ENCODE measurements at regions not wholly inside any gene's neighbourhood (a gene's known extent, or its start where the extent isn't known, plus 50 kb on each side); places are given as distances from the start of the nearest gene placed in this dataset.

GRCh38 chr9:73806876-73807275 lies 655.2 kb downstream of the ANXA1 start:
- TF ChIP-seq, protein P1, sequence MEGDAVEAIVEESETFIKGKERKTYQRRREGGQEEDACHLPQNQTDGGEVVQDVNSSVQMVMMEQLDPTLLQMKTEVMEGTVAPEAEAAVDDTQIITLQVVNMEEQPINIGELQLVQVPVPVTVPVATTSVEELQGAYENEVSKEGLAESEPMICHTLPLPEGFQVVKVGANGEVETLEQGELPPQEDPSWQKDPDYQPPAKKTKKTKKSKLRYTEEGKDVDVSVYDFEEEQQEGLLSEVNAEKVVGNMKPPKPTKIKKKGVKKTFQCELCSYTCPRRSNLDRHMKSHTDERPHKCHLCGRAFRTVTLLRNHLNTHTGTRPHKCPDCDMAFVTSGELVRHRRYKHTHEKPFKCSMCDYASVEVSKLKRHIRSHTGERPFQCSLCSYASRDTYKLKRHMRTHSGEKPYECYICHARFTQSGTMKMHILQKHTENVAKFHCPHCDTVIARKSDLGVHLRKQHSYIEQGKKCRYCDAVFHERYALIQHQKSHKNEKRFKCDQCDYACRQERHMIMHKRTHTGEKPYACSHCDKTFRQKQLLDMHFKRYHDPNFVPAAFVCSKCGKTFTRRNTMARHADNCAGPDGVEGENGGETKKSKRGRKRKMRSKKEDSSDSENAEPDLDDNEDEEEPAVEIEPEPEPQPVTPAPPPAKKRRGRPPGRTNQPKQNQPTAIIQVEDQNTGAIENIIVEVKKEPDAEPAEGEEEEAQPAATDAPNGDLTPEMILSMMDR (conservative IDR thresholded peaks at IDR 0.05; ENCODE audit: low read length) = no peak
- H3K4me3 ChIP-seq (ENCODE audit: low read length) = no peak overlapping the region
- DNase-seq (ENCODE audit: low read depth) = no peak

DNA sequence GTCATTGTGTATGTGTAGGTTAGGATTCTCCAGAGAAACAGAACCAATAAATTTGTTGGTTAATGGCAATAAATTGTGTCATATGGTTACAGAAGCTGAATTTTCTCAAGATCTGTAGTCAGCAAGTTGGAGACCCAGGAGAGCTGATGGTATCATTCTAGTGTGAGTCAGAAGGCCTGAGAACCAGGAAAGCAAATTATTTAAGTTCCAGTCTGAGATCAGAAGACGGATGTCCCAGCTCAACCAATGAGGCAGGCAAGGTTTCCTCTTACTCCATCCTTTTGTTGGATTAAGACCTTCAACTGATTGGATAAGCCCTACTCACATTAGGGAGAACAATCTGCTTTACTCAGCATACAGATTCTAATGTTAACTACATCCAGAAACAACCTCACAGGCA lies 656.3 kb downstream of the ANXA1 start:
- H3K4me3 ChIP-seq (ENCODE audit: low read length) = no peak overlapping the region
- TF ChIP-seq, protein P1 (conservative IDR thresholded peaks at IDR 0.05; ENCODE audit: low read length) = no peak

GRCh38 chr9:73810585-73811215 lies 659.0 kb downstream of the ANXA1 start:
- DNase-seq (ENCODE audit: low read depth) = no peak
- no peak overlapping the region for H3K4me3 ChIP-seq (ENCODE audit: low read length)
- TF ChIP-seq, protein P1 (conservative IDR thresholded peaks at IDR 0.05; ENCODE audit: low read length) = no peak

More for the DNA sequence above, 656.3 kb downstream of the ANXA1 start:
- no peak for DNase-seq (ENCODE audit: low read depth)

DNA sequence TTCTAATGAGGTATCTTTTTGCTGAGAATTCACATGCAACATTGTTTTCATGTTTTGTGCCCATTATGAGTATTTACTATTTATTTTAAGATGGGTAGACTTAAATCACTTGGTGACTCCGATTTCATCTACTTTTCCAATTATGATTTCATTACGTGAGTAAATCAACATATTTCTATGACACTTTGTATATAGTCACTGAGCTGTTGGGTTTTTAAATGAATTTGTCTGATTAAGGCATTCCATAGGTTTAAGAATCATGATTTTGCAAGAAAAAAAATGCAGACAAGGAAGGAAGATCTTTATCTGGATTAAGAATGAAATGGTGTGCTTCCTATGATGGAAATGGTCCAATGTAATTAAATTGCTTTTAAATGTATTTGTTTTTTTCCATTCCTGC lies 661.9 kb downstream of the ANXA1 start:
- H3K4me3 ChIP-seq (ENCODE audit: low read length) = no peak overlapping the region
- DNase-seq (ENCODE audit: low read depth) = no peak
- TF ChIP-seq, protein P1 (conservative IDR thresholded peaks at IDR 0.05; ENCODE audit: low read length) = no peak

- no peak overlapping the region for H3K4me3 ChIP-seq (ENCODE audit: low read length)
- TF ChIP-seq, protein P1 (conservative IDR thresholded peaks at IDR 0.05; ENCODE audit: low read length) = no peak
- no peak for DNase-seq (ENCODE audit: low read depth)
Observed at GRCh38 chr9:73816905-73817304, 665.2 kb downstream of the ANXA1 start.

DNA sequence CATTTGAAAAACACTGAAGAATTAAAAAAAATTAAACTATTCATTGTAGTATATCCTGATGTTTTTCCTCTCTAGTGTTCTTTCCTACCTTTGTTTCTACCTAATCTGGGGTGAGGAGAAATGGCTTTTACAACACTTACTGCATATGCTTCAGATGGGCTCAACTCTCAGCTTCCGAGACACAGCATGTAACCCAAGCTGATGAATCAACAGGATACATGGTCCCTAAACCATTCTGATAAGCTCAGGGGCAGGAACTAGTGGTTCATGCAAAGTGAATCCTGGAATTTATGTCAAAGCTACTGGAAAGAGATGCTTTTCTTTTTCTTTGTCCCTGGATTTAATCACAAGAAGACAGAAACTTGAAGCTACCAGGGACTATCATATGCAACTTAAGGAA lies 672.5 kb upstream of the RORB start:
- TF ChIP-seq, protein P1 (conservative IDR thresholded peaks at IDR 0.05; ENCODE audit: low read length) = no peak
- no peak for DNase-seq (ENCODE audit: low read depth)
- no peak overlapping the region for H3K4me3 ChIP-seq (ENCODE audit: low read length)

DNA sequence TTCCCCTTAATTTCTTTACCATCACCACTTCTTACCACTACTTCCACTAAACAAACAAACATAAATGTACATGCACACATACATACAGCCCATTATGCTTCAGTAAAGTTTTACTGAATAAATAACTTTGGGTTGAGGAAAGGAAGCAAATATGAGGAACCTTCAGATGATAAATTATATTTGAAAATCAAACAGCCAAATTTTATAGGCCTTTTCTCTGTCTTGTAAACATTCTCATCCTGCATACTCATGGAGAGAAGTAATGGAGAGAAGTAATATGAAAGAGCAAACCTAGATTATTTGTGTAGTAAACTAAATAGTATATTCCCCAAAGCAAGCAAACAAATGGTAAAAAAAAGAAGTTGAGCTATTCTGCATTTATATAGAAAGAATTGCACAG lies 658.3 kb upstream of the RORB start:
- no peak overlapping the region for H3K4me3 ChIP-seq (ENCODE audit: low read length)
- no peak for DNase-seq (ENCODE audit: low read depth)
- TF ChIP-seq, protein P1 (conservative IDR thresholded peaks at IDR 0.05; ENCODE audit: low read length) = no peak
